HL-60 (cell line): ENCODE measurements at regions not wholly inside any gene's neighbourhood (a gene's known extent, or its start where the extent isn't known, plus 50 kb on each side); places are given as distances from the start of the nearest gene placed in this dataset.

Source experiments
- DNase-seq, 2 experiments: peaks; one replicate each; pipeline ENCODE4 v3.0.0-alpha.2; 2010 to 2020; ENCODE audit warnings: low read depth in 1 of 2, low spot score in 1 of 2
- H3K27ac ChIP-seq: fragments of 250-450 bp; sonication (Bioruptor Pico); replicated peaks from 2 replicates; pipeline ENCODE4 v1.5.1; 2020; ENCODE audit warnings: mild to moderate bottlenecking, moderate library complexity
- H3K27me3 ChIP-seq: fragments of 250-450 bp; sonication (Bioruptor Pico); 2 replicates; pipeline ENCODE4 v1.5.1; 2021; ENCODE audit warnings: mild to moderate bottlenecking, moderate library complexity; ENCODE audit not compliant: insufficient read depth, poor library complexity, severe bottlenecking
- H3K4me3 ChIP-seq: replicated peaks from 2 replicates; pipeline ENCODE4 v1.5.1; 2011; ENCODE audit warnings: mild to moderate bottlenecking, control low read depth, low read length; ENCODE audit not compliant: insufficient read depth
- GABPA ChIP-seq: IDR thresholded peaks from 2 replicates; pipeline ENCODE4 v1.6.1; 2012; ENCODE audit warnings: low read depth
- POLR2AphosphoS5 ChIP-seq: IDR thresholded peaks from 2 replicates; pipeline ENCODE4 v1.6.1; 2012; ENCODE audit warnings: low read depth
- REST ChIP-seq: IDR thresholded peaks from 2 replicates; pipeline ENCODE4 v1.6.1; 2012; ENCODE audit warnings: low read depth; ENCODE audit not compliant: insufficient replicate concordance
- SPI1 ChIP-seq: IDR thresholded peaks from 2 replicates; pipeline ENCODE4 v1.6.1; 2012; ENCODE audit warnings: low read depth, mild to moderate bottlenecking, borderline replicate concordance
- TF ChIP-seq, protein P1 (sequence below): IDR thresholded peaks from one replicate; pipeline ENCODE4 v1.5.1; 2011; ENCODE audit warnings: low read length, control low read depth, inconsistent platforms; ENCODE audit not compliant: insufficient read depth

DNA sequence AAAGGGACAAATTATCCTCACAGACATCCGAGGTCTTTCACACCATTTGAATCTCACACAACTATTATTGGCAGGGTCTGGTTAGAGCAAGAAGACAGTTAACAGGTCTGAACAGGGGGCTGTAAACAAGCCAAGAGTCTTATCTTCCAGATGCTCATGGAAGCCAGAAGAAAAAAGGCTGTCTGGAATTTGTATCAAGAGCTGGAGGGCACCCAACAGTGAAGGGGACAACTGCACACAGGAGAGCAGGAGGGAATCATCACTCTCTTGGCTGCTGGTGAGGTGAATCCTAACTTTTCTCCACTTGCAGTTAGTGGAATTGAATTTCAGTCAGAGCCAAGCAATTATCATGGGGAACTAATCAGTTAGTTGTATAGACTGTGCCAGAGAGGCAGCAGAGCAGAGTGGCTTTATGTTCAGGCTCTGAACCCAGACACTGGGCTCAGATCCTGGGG lies 880.2 kb upstream of the AUTS2 start:
- H3K27me3 ChIP-seq: no peaks in the 10 kb centered on the region
- DNase-seq: no peak
- H3K4me3 ChIP-seq: no peak overlapping the region
- TF ChIP-seq POLR2AphosphoS5 (no peak), SPI1 (no peak), GABPA (no peak), REST (no peak)
- TF ChIP-seq, protein P1, sequence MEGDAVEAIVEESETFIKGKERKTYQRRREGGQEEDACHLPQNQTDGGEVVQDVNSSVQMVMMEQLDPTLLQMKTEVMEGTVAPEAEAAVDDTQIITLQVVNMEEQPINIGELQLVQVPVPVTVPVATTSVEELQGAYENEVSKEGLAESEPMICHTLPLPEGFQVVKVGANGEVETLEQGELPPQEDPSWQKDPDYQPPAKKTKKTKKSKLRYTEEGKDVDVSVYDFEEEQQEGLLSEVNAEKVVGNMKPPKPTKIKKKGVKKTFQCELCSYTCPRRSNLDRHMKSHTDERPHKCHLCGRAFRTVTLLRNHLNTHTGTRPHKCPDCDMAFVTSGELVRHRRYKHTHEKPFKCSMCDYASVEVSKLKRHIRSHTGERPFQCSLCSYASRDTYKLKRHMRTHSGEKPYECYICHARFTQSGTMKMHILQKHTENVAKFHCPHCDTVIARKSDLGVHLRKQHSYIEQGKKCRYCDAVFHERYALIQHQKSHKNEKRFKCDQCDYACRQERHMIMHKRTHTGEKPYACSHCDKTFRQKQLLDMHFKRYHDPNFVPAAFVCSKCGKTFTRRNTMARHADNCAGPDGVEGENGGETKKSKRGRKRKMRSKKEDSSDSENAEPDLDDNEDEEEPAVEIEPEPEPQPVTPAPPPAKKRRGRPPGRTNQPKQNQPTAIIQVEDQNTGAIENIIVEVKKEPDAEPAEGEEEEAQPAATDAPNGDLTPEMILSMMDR: no peak
- H3K27ac ChIP-seq: no peak overlapping the region

- TF ChIP-seq, protein P1: no peak
- no peak for TF ChIP-seq GABPA
- TF ChIP-seq SPI1: no peak
- TF ChIP-seq POLR2AphosphoS5: no peak
- no peak for TF ChIP-seq REST
- no peaks in the 10 kb centered on the region for H3K27me3 ChIP-seq
- DNase-seq: no peak
- no peak overlapping the region for H3K27ac ChIP-seq
- no peak overlapping the region for H3K4me3 ChIP-seq
Measured at GRCh38 chr7:68720697-68721096, 877.6 kb upstream of the AUTS2 start.

GRCh38 chr7:68722044-68722443 lies 876.2 kb upstream of the AUTS2 start:
- no peak for DNase-seq
- no peaks in the 10 kb centered on the region for H3K27me3 ChIP-seq
- no peak overlapping the region for H3K27ac ChIP-seq
- no peak overlapping the region for H3K4me3 ChIP-seq
- no peak for TF ChIP-seq POLR2AphosphoS5

DNA sequence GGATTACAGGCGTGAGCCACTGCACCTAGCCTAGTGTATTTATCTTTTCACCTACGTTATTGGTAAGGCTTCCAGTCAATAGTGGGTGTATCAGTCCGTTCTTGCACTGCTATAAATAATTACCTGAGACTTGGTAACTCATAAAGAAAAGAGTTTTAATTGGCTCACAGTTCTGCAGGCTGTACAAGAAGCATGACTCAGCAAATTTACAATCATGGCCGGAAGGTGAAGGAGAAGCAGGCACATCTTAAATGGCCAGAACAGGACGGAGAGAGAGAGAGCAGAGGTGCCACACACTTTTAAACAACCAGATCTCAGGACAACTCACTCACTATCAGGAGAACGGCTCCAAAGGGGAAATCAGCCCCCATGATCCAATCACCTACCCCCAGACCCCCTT lies 873.3 kb upstream of the AUTS2 start:
- no peak for DNase-seq
- Histone ChIP-seq H3K27me3 (no peaks in the 10 kb centered on the region), H3K27ac (no peak overlapping the region), H3K4me3 (no peak overlapping the region)
- no peak for TF ChIP-seq POLR2AphosphoS5
- TF ChIP-seq, protein P1: no peak
- no peak for TF ChIP-seq SPI1
- TF ChIP-seq REST: no peak
- TF ChIP-seq GABPA: no peak
